Smooth muscle cell (in vitro differentiated cells): ENCODE measurements at regions not wholly inside any gene's neighbourhood (a gene's known extent, or its start where the extent isn't known, plus 50 kb on each side); places are given as distances from the start of the nearest gene placed in this dataset.
"Not testable (repeated sequence)": the region's sequence is repeated elsewhere in the genome, so short reads cannot be mapped to it uniquely, and the experiment has no call there.

Source experiments
- DNase-seq: peaks from one replicate; lab custom pipeline; 2025; ENCODE audit not compliant: unreplicated experiment; lab: John Stamatoyannopoulos, UW
- H2AFZ ChIP-seq: fragments of 200-600 bp; sonication (generic); 2 replicates; pipeline ENCODE4 v1.6.0; 2016; ENCODE audit warnings: antibody characterized with exemption, low read depth, mild to moderate bottlenecking
- H3F3A ChIP-seq: fragments of 200-600 bp; sonication (generic); 2 replicates; pipeline ENCODE4 v1.6.0; 2017; ENCODE audit warnings: antibody characterized with exemption, low read depth
- H3K27ac ChIP-seq: fragments of 200-600 bp; sonication (generic); 2 replicates; pipeline ENCODE4 v1.5.1; 2016; ENCODE audit warnings: low read depth, mild to moderate bottlenecking
- H3K27me3 ChIP-seq: fragments of 200-600 bp; sonication (generic); 2 replicates; pipeline ENCODE4 v1.6.1; 2016; ENCODE audit warnings: low read depth, mild to moderate bottlenecking
- H3K36me3 ChIP-seq: fragments of 200-600 bp; sonication (generic); 2 replicates; pipeline ENCODE4 v1.5.1; 2016; ENCODE audit warnings: low read depth
- H3K4me1 ChIP-seq: fragments of 200-600 bp; sonication (generic); 2 replicates; pipeline ENCODE4 v1.5.1; 2016; ENCODE audit warnings: low read depth
- H3K4me2 ChIP-seq: fragments of 200-600 bp; sonication (generic); 2 replicates; pipeline ENCODE4 v1.6.0; 2016; ENCODE audit warnings: mild to moderate bottlenecking
- H3K4me3 ChIP-seq: fragments of 200-600 bp; sonication (generic); 2 replicates; pipeline ENCODE4 v1.5.1; 2016; ENCODE audit warnings: mild to moderate bottlenecking
- H3K79me2 ChIP-seq: fragments of 200-600 bp; sonication (generic); 2 replicates; pipeline ENCODE4 v1.6.0; 2016; ENCODE audit warnings: low read depth, mild to moderate bottlenecking
- H3K9ac ChIP-seq: fragments of 200-600 bp; sonication (generic); 2 replicates; pipeline ENCODE4 v1.6.0; 2016; ENCODE audit warnings: low read depth
- H3K9me3 ChIP-seq: fragments of 200-600 bp; sonication (generic); replicated peaks from 2 replicates; pipeline ENCODE4 v1.5.1; 2016; ENCODE audit warnings: low read depth
- H4K20me1 ChIP-seq: fragments of 200-600 bp; sonication (generic); 2 replicates; pipeline ENCODE4 v1.6.0; 2016; ENCODE audit warnings: low read depth
- WGBS: methylation state at CpG from one replicate; pipeline ENCODE4 v1.1.7; 2016; ENCODE audit warnings: low lambda C conversion rate; 5-methylcytosine and 5-hydroxymethylcytosine counted together
- TF ChIP-seq, protein P1 (sequence below): fragments of 200-600 bp; sonication (generic); IDR thresholded peaks from 2 replicates; pipeline ENCODE4 v1.5.1; 2017; ENCODE audit warnings: borderline replicate concordance, mild to moderate bottlenecking, antibody characterized with exemption; ENCODE audit not compliant: insufficient read depth, poor library complexity, severe bottlenecking

DNA sequence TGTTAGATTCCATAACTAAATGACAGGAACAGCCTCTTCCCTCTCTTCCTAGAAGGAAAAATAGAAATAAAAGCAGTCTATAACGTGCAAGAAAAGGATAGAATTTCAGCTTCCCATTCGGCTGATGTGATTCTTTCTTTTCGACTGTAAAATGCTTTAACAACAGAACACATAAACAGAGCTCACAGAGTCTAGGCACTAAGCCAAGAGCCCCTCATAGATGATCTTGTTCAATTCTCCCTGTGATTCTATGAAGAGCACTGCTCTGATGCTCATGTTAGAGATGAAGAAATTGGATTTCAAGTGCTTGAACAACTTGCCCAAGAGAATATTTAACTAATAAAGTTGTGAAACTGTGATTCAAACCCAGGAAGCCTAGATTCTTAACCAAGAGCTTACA is 232.7 kb downstream of the RPAP3 start:
- Histone ChIP-seq H3K4me1 (no peaks in the 10 kb centered on the region), H2AFZ (no peak overlapping the region), H3K9ac (no peak overlapping the region), H3K4me2 (no peak overlapping the region), H3K27ac (no peak overlapping the region), H3K9me3 (peaks cover 3% of the 10 kb centered on the region), H4K20me1 (no peaks in the 10 kb centered on the region), H3K27me3 (no peaks in the 10 kb centered on the region), H3K4me3 (no peak overlapping the region), H3K79me2 (no peaks in the 10 kb centered on the region), H3F3A (no peaks in the 10 kb centered on the region), H3K36me3 (no peaks in the 10 kb centered on the region)
- no peak for DNase-seq
- TF ChIP-seq, protein P1, sequence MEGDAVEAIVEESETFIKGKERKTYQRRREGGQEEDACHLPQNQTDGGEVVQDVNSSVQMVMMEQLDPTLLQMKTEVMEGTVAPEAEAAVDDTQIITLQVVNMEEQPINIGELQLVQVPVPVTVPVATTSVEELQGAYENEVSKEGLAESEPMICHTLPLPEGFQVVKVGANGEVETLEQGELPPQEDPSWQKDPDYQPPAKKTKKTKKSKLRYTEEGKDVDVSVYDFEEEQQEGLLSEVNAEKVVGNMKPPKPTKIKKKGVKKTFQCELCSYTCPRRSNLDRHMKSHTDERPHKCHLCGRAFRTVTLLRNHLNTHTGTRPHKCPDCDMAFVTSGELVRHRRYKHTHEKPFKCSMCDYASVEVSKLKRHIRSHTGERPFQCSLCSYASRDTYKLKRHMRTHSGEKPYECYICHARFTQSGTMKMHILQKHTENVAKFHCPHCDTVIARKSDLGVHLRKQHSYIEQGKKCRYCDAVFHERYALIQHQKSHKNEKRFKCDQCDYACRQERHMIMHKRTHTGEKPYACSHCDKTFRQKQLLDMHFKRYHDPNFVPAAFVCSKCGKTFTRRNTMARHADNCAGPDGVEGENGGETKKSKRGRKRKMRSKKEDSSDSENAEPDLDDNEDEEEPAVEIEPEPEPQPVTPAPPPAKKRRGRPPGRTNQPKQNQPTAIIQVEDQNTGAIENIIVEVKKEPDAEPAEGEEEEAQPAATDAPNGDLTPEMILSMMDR = no peak
- 85% methylated on average over 3 of the region's 3 CpGs for WGBS

DNA sequence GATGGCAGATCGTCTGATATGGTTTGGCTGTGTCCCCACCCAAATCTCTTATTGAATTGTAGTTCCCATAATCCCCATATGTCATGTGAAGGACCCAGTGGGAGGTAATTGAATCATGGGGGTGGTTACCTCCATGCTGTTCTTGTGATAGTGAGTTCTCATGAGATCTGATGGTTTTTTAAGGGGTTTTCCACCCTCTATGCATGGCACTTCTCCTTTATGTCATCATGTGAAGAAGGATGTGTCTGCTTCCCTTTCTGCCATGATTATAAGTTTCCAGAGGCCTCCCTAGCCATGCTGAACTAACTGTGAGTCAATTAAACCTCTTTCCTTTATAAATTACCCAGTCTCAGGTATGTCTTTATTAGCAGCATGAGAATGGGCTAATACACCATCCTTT is 235.5 kb downstream of the RPAP3 start:
- H3K4me1 ChIP-seq, DNase-seq, H3K9ac ChIP-seq, H2AFZ ChIP-seq, H4K20me1 ChIP-seq, H3K36me3 ChIP-seq, H3K27ac ChIP-seq, H3K4me2 ChIP-seq, H3F3A ChIP-seq, H3K9me3 ChIP-seq, H3K4me3 ChIP-seq, H3K79me2 ChIP-seq, H3K27me3 ChIP-seq: not testable (repeated sequence)
- WGBS = 73% methylated on average over 1 of the region's 1 CpG

DNA sequence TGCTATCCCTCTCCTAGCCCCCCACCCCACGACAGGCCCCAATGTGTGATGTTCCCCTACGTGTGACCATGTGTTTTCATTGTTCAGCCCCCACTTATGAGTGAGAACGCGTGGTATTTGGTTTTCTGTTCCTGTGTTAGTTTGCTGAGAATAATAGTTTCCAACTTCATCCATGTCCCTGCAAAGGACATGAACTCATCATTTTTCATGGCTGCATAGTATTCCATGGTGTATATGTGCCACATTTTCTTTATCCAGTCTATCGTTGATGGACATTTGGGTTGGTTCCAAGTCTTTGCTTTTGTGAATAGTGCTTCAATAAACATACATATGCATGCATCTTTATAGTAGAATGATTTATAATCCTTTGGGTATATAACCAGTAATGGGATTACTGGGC is 241.9 kb downstream of the RPAP3 start:
- not testable (repeated sequence) for H3K4me1 ChIP-seq, H3K27ac ChIP-seq, H3K79me2 ChIP-seq, H3K9ac ChIP-seq, H3F3A ChIP-seq, H3K27me3 ChIP-seq, H2AFZ ChIP-seq, H3K4me3 ChIP-seq, H3K36me3 ChIP-seq, DNase-seq, H3K9me3 ChIP-seq, H4K20me1 ChIP-seq, H3K4me2 ChIP-seq
- WGBS = 87% methylated on average over 5 of the region's 5 CpGs

DNA sequence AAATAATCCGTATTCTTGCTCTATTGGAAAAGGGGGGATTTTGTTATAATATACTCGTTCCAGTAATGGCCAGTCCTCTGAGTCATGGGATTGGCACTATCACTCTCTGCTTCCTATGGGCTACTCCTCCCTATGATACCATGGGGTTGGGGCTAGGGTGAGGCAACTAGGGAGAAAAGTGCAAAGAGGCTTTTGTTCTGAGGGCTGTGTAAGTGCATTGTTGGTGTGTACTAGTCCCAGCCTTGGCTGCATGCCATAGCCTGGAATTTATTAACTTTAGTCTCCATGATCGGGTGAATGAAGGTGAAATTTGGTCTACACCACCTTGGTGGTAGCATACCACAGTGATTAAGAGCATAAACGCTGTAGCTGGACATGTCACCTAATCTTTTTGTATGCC is 247.6 kb downstream of the RPAP3 start:
- Histone ChIP-seq H3K79me2 (no peaks in the 10 kb centered on the region), H3K27ac (no peak overlapping the region), H3F3A (no peaks in the 10 kb centered on the region), H4K20me1 (no peaks in the 10 kb centered on the region), H3K4me3 (no peak overlapping the region), H3K9me3 (no peaks in the 10 kb centered on the region), H3K9ac (no peak overlapping the region), H3K4me1 (no peaks in the 10 kb centered on the region), H3K36me3 (no peaks in the 10 kb centered on the region), H2AFZ (no peak overlapping the region), H3K27me3 (no peaks in the 10 kb centered on the region), H3K4me2 (no peak overlapping the region)
- TF ChIP-seq, protein P1 = no peak
- no peak for DNase-seq
- WGBS = 79% methylated on average over 4 of the region's 4 CpGs

DNA sequence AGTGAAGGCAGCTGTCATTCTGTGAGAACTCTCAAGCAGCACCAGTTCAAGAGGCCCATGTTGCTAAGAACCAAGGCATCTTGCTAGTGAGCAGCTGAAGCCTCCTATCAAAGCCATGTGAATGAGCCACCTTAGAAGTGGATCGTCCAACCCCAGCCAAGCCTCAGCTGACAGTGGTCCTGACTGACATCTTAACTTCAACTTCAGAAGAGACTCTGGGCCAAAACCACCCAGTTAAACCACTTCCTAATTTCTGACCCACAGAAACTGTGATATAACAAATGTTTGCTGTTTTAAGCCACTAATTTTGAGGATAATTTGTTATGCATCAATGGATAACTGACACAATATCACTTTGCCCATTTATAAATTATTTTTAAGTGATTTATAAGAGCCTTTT is 256.0 kb downstream of the RPAP3 start:
- Histone ChIP-seq H3K4me2 (no peak overlapping the region), H4K20me1 (no peaks in the 10 kb centered on the region), H2AFZ (no peak overlapping the region), H3K4me3 (no peak overlapping the region), H3K9me3 (no peaks in the 10 kb centered on the region), H3K27ac (no peak overlapping the region), H3F3A (no peaks in the 10 kb centered on the region), H3K4me1 (no peaks in the 10 kb centered on the region), H3K27me3 (no peaks in the 10 kb centered on the region), H3K36me3 (no peaks in the 10 kb centered on the region), H3K79me2 (no peaks in the 10 kb centered on the region), H3K9ac (no peak overlapping the region)
- no peak for DNase-seq
- TF ChIP-seq, protein P1 = no peak
- WGBS = 89% methylated on average over 1 of the region's 1 CpG
